A549 (cell line): ENCODE measurements at regions not wholly inside any gene's neighbourhood (a gene's known extent, or its start where the extent isn't known, plus 50 kb on each side); places are given as distances from the start of the nearest gene placed in this dataset.

Experiments
- BCL3 ChIP-seq: fragments of >200 bp; sonication (Bioruptor Twin); formaldehyde crosslinking; IDR thresholded peaks from 3 replicates; pipeline ENCODE4 v1.6.1; 2016
- ESRRA ChIP-seq: fragments of 150-350 bp; IDR thresholded peaks from 2 replicates; pipeline ENCODE4 v1.6.1; 2014; ENCODE audit warnings: mild to moderate bottlenecking, low read length, borderline replicate concordance
- HDAC2 ChIP-seq: fragments of 200-600 bp; sonication (generic); IDR thresholded peaks from 2 replicates; pipeline ENCODE4 v1.6.1; 2016
- POLR2A ChIP-seq: IDR thresholded peaks from 2 replicates; pipeline ENCODE4 v1.6.1; 2012; ENCODE audit warnings: mild to moderate bottlenecking, low read length
- RAD21 ChIP-seq, 2 experiments: fragments of >200 bp in 1 of 2; sonication (Bioruptor Twin) in 1 of 2; formaldehyde crosslinking in 1 of 2; IDR thresholded peaks in 1 of 2; conservative IDR thresholded peaks in 1 of 2; 2 replicates in 1 of 2; 3 replicates in 1 of 2; pipeline ENCODE4 v1.6.1; 2012 to 2018; ENCODE audit warnings: inconsistent platforms in 1 of 2
- RCOR1 ChIP-seq: fragments of 150-350 bp; IDR thresholded peaks from 2 replicates; pipeline ENCODE4 v1.6.1; 2014; ENCODE audit warnings: antibody characterized with exemption, low read length, low read depth
- ZFP36 ChIP-seq: fragments of 450-650 bp; IDR thresholded peaks from 2 replicates; pipeline ENCODE4 v1.6.1; 2014; ENCODE audit warnings: borderline replicate concordance; ENCODE audit not compliant: partially characterized antibody
- TF ChIP-seq, protein P1 (sequence below): fragments of >200 bp; sonication (Bioruptor Twin); formaldehyde crosslinking; IDR thresholded peaks from 3 replicates; pipeline ENCODE4 v1.5.1; 2016
- TF ChIP-seq, protein P2 (sequence below): IDR thresholded peaks from 2 replicates; pipeline ENCODE4 v1.6.1; 2012; ENCODE audit warnings: low read depth, borderline replicate concordance
- TF ChIP-seq, protein P3 (sequence below): fragments of 450-650 bp; IDR thresholded peaks from 2 replicates; pipeline ENCODE4 v1.6.1; 2014; ENCODE audit warnings: antibody characterized with exemption
- TF ChIP-seq, protein P4 (sequence below): IDR thresholded peaks from 2 replicates; pipeline ENCODE4 v1.6.1; 2012

DNA sequence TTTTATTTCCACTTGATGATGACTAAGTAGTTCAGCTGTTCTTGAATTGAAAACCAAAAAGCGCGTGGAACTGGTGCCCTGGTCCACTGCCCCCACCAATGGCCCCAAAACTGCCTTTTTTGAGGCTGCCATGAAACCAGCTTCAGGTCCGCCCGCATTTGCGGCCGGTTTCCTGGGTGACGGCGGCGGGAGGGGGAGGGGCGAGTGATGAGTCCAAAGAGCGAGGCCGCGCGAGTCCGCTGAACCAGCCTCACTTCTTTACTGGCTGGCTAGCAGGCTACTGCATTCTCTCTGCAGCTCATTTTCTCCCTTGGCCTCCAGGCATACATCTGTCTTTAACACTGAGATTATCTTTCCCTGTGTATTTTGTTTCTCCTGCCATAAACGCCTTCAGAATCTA is 72.9 kb upstream of the FABP2 start:
- no peak for TF ChIP-seq HDAC2
- TF ChIP-seq BCL3: no peak
- TF ChIP-seq, protein P1, sequence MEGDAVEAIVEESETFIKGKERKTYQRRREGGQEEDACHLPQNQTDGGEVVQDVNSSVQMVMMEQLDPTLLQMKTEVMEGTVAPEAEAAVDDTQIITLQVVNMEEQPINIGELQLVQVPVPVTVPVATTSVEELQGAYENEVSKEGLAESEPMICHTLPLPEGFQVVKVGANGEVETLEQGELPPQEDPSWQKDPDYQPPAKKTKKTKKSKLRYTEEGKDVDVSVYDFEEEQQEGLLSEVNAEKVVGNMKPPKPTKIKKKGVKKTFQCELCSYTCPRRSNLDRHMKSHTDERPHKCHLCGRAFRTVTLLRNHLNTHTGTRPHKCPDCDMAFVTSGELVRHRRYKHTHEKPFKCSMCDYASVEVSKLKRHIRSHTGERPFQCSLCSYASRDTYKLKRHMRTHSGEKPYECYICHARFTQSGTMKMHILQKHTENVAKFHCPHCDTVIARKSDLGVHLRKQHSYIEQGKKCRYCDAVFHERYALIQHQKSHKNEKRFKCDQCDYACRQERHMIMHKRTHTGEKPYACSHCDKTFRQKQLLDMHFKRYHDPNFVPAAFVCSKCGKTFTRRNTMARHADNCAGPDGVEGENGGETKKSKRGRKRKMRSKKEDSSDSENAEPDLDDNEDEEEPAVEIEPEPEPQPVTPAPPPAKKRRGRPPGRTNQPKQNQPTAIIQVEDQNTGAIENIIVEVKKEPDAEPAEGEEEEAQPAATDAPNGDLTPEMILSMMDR: no peak
- no peak for TF ChIP-seq POLR2A
- TF ChIP-seq ZFP36: no peak
- TF ChIP-seq, protein P2, sequence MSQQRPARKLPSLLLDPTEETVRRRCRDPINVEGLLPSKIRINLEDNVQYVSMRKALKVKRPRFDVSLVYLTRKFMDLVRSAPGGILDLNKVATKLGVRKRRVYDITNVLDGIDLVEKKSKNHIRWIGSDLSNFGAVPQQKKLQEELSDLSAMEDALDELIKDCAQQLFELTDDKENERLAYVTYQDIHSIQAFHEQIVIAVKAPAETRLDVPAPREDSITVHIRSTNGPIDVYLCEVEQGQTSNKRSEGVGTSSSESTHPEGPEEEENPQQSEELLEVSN: no peak
- TF ChIP-seq, protein P3, sequence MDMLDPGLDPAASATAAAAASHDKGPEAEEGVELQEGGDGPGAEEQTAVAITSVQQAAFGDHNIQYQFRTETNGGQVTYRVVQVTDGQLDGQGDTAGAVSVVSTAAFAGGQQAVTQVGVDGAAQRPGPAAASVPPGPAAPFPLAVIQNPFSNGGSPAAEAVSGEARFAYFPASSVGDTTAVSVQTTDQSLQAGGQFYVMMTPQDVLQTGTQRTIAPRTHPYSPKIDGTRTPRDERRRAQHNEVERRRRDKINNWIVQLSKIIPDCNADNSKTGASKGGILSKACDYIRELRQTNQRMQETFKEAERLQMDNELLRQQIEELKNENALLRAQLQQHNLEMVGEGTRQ: no peak
- TF ChIP-seq, protein P4, sequence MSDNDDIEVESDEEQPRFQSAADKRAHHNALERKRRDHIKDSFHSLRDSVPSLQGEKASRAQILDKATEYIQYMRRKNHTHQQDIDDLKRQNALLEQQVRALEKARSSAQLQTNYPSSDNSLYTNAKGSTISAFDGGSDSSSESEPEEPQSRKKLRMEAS: no peak
- TF ChIP-seq ESRRA: no peak
- no peak for TF ChIP-seq RAD21 (conservative IDR thresholded peaks at IDR 0.05 in 1 of 2, IDR thresholded peaks at IDR 0.05 in 1 of 2)
- no peak for TF ChIP-seq RCOR1
